GM12878 (cell line): ENCODE measurements at regions not wholly inside any gene's neighbourhood (a gene's known extent, or its start where the extent isn't known, plus 50 kb on each side); places are given as distances from the start of the nearest gene placed in this dataset.

Experiments used
- ATAC-seq: fragments of 200-7000 bp; cut with Tn5 transposase; 3 replicates; pipeline ENCODE4 v1.9.1; 2020; ENCODE audit warnings: mild to moderate bottlenecking, moderate library complexity
- BruUV-seq: library from RNA; stranded (reverse); fragments of 400-500 nt; replicated peaks from 2 replicates; lab custom pipeline; 2021; lab: Mats Ljungman, UMichigan
- CTCF ChIA-PET: fragments of 300-600 bp; sonication (Branson Sonifier 250); formaldehyde crosslinking; extraction: SDS; loops from one replicate; lab custom pipeline; 2021; ENCODE audit warnings: inconsistent platforms; lab: Yijun Ruan, JAX
- POLR2A ChIA-PET: fragments of 350-600 bp; formaldehyde crosslinking; extraction: SDS; loops from one replicate; lab custom pipeline; 2021; ENCODE audit warnings: inconsistent platforms; lab: Charles Lee
- RAD21 ChIA-PET: fragments of 300-600 bp; sonication (Branson Sonifier 250); formaldehyde crosslinking; loops from one replicate; lab custom pipeline; 2023; ENCODE audit warnings: antibody characterized with exemption; ENCODE audit not compliant: unreplicated experiment; lab: Charles Lee
- SMC1A ChIA-PET: fragments of 300-600 bp; sonication (Branson Sonifier 250); formaldehyde crosslinking; loops from one replicate; lab custom pipeline; 2023; ENCODE audit not compliant: unreplicated experiment, uncharacterized antibody; lab: Charles Lee
- DNase-seq: peaks from one replicate; pipeline ENCODE4 v3.0.0-alpha.2; 2011; ENCODE audit warnings: low read depth, low spot score
- FAIRE-seq: peaks from 3 replicates; lab custom pipeline; 2011; peaks lifted over from hg19 to GRCh38; lab: Jason Lieb, UNC
- H2AFZ ChIP-seq: 2 replicates; pipeline ENCODE4 v1.6.0; 2011; ENCODE audit warnings: low read depth, low read length, control low read depth; ENCODE audit not compliant: control insufficient read depth
- H3K27ac ChIP-seq: 2 replicates; pipeline ENCODE4 v1.5.1; 2011; ENCODE audit warnings: control low read depth; ENCODE audit not compliant: control insufficient read depth, insufficient read depth
- H3K27me3 ChIP-seq, 2 experiments: replicated peaks in 1 of 2; 2 replicates each; pipeline versions ENCODE4 v1.6.0 to v1.6.1; 2011; ENCODE audit warnings: low read length in 1 of 2; ENCODE audit not compliant: control insufficient read depth in 2 of 2, insufficient read depth in 2 of 2
- H3K36me3 ChIP-seq, 2 experiments: 2 replicates each; pipeline ENCODE4 v1.5.1; 2011; ENCODE audit warnings: low read length in 1 of 2; ENCODE audit not compliant: control insufficient read depth in 2 of 2, insufficient read depth in 2 of 2
- H3K4me1 ChIP-seq: 2 replicates; pipeline ENCODE4 v1.6.1; 2011; ENCODE audit warnings: mild to moderate bottlenecking, low read length, moderate library complexity, mixed read lengths; ENCODE audit not compliant: control insufficient read depth, insufficient read depth
- H3K4me2 ChIP-seq: 2 replicates; pipeline ENCODE4 v1.6.0; 2011; ENCODE audit warnings: control low read depth; ENCODE audit not compliant: control insufficient read depth, insufficient read depth
- H3K4me3 ChIP-seq: fragments of 200-600 bp; sonication (generic); 2 replicates; pipeline ENCODE4 v1.5.1; 2016
- H3K79me2 ChIP-seq: 2 replicates; pipeline ENCODE4 v1.6.0; 2011; ENCODE audit warnings: low read length; ENCODE audit not compliant: control insufficient read depth, insufficient read depth
- H3K9ac ChIP-seq: 2 replicates; pipeline ENCODE4 v1.8.0; 2011; ENCODE audit warnings: low read length, control low read depth, mixed read lengths; ENCODE audit not compliant: control insufficient read depth, insufficient read depth
- H3K9me3 ChIP-seq: replicated peaks from 3 replicates; pipeline ENCODE4 v1.5.1; 2011; ENCODE audit warnings: mild to moderate bottlenecking, low read length; ENCODE audit not compliant: control insufficient read depth, insufficient read depth
- H4K20me1 ChIP-seq: 2 replicates; pipeline ENCODE4 v1.6.0; 2011; ENCODE audit not compliant: control insufficient read depth, insufficient read depth
- BCL11A ChIP-seq: IDR thresholded peaks from 2 replicates; pipeline ENCODE4 v1.6.1; 2011; ENCODE audit warnings: low read depth, low read length
- BCLAF1 ChIP-seq: fragments of 450-650 bp; IDR thresholded peaks from 2 replicates; pipeline ENCODE4 v1.6.1; 2017; ENCODE audit warnings: antibody characterized with exemption, mild to moderate bottlenecking, moderate library complexity
- CREM ChIP-seq: IDR thresholded peaks from 2 replicates; pipeline ENCODE4 v1.6.1; 2014; ENCODE audit warnings: antibody characterized with exemption, low read depth
- ESRRA ChIP-seq: IDR thresholded peaks from 2 replicates; pipeline ENCODE4 v1.6.1; 2012; ENCODE audit warnings: mild to moderate bottlenecking, low read length, improper control_type of control experiment
- FOXM1 ChIP-seq: IDR thresholded peaks from 2 replicates; pipeline ENCODE4 v1.6.1; 2012; ENCODE audit warnings: low read depth, mild to moderate bottlenecking, inconsistent platforms, low read length, moderate library complexity
- RB1 ChIP-seq: fragments of 450-650 bp; formaldehyde crosslinking; IDR thresholded peaks from 2 replicates; pipeline ENCODE4 v1.6.1; 2017; ENCODE audit warnings: mild to moderate bottlenecking, borderline replicate concordance
- SKIL ChIP-seq: fragments of 450-650 bp; IDR thresholded peaks from 2 replicates; pipeline ENCODE4 v1.6.1; 2017; ENCODE audit warnings: mild to moderate bottlenecking, low read depth, inconsistent platforms; ENCODE audit not compliant: poor library complexity, severe bottlenecking
- ZNF592 ChIP-seq: fragments of 450-650 bp; IDR thresholded peaks from 2 replicates; pipeline ENCODE4 v1.6.1; 2017; ENCODE audit warnings: mild to moderate bottlenecking, moderate library complexity
- WGBS: methylation state at CpG from one replicate; pipeline ENCODE4 v1.1.6; 2016; ENCODE audit warnings: low lambda C conversion rate; ENCODE audit not compliant: insufficient replicate concordance, insufficient coverage; ENCODE audit errors: missing lambda C conversion rate; 5-methylcytosine and 5-hydroxymethylcytosine counted together
- in situ Hi-C: fragments of 300-500 bp; cut with MboI; formaldehyde crosslinking; loops from 9 replicates; pipeline ENCODE4 v1.14.3; 2018; ENCODE audit warnings: mixed read lengths
- intact Hi-C: fragments of 100-400 bp; cut with micrococcal nuclease; formaldehyde crosslinking; loops from one replicate; pipeline ENCODE4 v1.14.2; 2022; ENCODE audit not compliant: unreplicated experiment

GRCh38 chr3:74842649-74843048 lies 228.2 kb upstream of the CNTN3 start:
- Histone ChIP-seq H3K27me3 (no peaks in the 10 kb centered on the region), H3K9ac (no peak overlapping the region), H3K4me2 (no peak overlapping the region), H3K27ac (no peak overlapping the region), H3K79me2 (no peaks in the 10 kb centered on the region), H3K9me3 (no peaks in the 10 kb centered on the region), H3K4me3 (no peak overlapping the region), H3K4me1 (no peaks in the 10 kb centered on the region), H3K36me3 (no peaks in the 10 kb centered on the region), H2AFZ (no peak overlapping the region), H4K20me1 (no peaks in the 10 kb centered on the region)
- ChIA-PET POLR2A (no interaction called here), RAD21 (no interaction called here), SMC1A (interaction anchor here (0.5 kb wide), 1 partner anchor 888 kb away, joined by 4 read pairs; no protein-coding TSS in a partner anchor), CTCF (interaction anchor here (1.0 kb wide), 1 partner anchor 27 kb away, joined by 3 read pairs; no protein-coding TSS in a partner anchor)
- no TSS peak for BruUV-seq
- 0% methylated on average over 2 of the region's 2 CpGs for WGBS
- no peak for ATAC-seq
- intact Hi-C loops = no loop called here
- TF ChIP-seq ZNF592 (no peak), RB1 (no peak), FOXM1 (no peak), SKIL (no peak), CREM (no peak), BCLAF1 (no peak), ESRRA (no peak), BCL11A (no peak)
- DNase-seq = no peak
- in situ Hi-C loops = no loop called here
- FAIRE-seq = no peak
